ENCODE measurements at regions not wholly inside any gene's neighbourhood (a gene's known extent, or its start where the extent isn't known, plus 50 kb on each side); places are given as distances from the start of the nearest gene placed in this dataset.

DNA sequence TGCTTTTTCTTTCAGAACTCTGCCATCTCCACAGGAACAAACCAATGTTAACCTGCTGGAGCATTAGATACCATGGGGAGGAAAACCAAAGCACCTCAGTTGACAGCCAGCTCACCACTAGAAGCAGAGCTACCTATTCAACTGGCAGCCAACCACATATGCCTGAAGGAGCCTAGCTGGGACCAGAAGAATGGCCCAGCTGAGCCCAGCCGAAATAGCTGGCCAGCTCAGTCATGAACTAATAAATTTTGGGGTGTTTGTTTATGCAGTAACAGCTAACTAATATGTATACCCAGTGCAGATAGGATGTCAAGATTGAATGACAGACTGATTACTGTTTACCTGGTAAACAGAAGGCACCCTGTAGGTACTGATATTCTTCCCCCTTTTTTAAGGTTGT lies 1117.5 kb downstream of the TBL1XR1 start:
- H3K4me1 Mint-ChIP-seq: no peaks in the 10 kb centered on the region
- H3K36me3 Mint-ChIP-seq (ENCODE audit: insufficient read depth in 1 of 3, low read depth in 3 of 3): no peaks in the 10 kb centered on the region
- H4K8ac ChIP-seq (replicated peaks; ENCODE audit: insufficient read length, low read depth, low read length): no peak overlapping the region
- no peak overlapping the region for H2AK5ac ChIP-seq (ENCODE audit: insufficient read length, low read length)
- H2BK5ac ChIP-seq (ENCODE audit: insufficient read length, low read length): no peak overlapping the region
- no peak overlapping the region for H3K4me3 Mint-ChIP-seq
- H3K9ac ChIP-seq (ENCODE audit: extremely low read depth, insufficient read length, low read length): no peak overlapping the region
- TF ChIP-seq, protein P1, sequence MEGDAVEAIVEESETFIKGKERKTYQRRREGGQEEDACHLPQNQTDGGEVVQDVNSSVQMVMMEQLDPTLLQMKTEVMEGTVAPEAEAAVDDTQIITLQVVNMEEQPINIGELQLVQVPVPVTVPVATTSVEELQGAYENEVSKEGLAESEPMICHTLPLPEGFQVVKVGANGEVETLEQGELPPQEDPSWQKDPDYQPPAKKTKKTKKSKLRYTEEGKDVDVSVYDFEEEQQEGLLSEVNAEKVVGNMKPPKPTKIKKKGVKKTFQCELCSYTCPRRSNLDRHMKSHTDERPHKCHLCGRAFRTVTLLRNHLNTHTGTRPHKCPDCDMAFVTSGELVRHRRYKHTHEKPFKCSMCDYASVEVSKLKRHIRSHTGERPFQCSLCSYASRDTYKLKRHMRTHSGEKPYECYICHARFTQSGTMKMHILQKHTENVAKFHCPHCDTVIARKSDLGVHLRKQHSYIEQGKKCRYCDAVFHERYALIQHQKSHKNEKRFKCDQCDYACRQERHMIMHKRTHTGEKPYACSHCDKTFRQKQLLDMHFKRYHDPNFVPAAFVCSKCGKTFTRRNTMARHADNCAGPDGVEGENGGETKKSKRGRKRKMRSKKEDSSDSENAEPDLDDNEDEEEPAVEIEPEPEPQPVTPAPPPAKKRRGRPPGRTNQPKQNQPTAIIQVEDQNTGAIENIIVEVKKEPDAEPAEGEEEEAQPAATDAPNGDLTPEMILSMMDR (conservative IDR thresholded peaks at IDR 0.05): no peak
- H2BK15ac ChIP-seq (ENCODE audit: low read depth, low read length): no peak overlapping the region
- no peak for DNase-seq
- no peak overlapping the region for H3K23ac ChIP-seq (ENCODE audit: insufficient read length, low read depth, low read length)
- no peak overlapping the region for H3K4me2 ChIP-seq (ENCODE audit: insufficient read depth, insufficient read length, low read length)
- no peak overlapping the region for H2AFZ ChIP-seq (ENCODE audit: low read length)
- H4K91ac ChIP-seq (ENCODE audit: insufficient read length, low read depth, low read length): no peak overlapping the region
- no CpG with 5 or more reads among the region's 1 CpG for WGBS (ENCODE audit: extremely low coverage, insufficient read length, low lambda C conversion rate)
- no peak overlapping the region for H2BK20ac ChIP-seq (ENCODE audit: low read depth, low read length, poor library complexity, severe bottlenecking)
- no peaks in the 10 kb centered on the region for H3K9me3 Mint-ChIP-seq
- H2BK12ac ChIP-seq (ENCODE audit: insufficient read length, low read depth, low read length): no peak overlapping the region
- no peak overlapping the region for H3K27ac ChIP-seq (ENCODE audit: insufficient read length, low read depth, low read length)
- no peak overlapping the region for H3T11ph ChIP-seq (ENCODE audit: low read length)
- no peak overlapping the region for H3K18ac ChIP-seq (ENCODE audit: insufficient read length, low read depth, low read length)
- no peaks in the 10 kb centered on the region for H3K79me2 ChIP-seq (ENCODE audit: insufficient read depth, low read length)
- H3K27ac Mint-ChIP-seq: no peak overlapping the region; a peak in 1 of 7 replicates
- H3K56ac ChIP-seq (ENCODE audit: insufficient read length, low read depth, low read length): no peak overlapping the region
- H3K4me1 ChIP-seq (ENCODE audit: insufficient read depth, low read length): no peaks in the 10 kb centered on the region
- H2BK120ac ChIP-seq (ENCODE audit: low read depth, low read length, poor library complexity, severe bottlenecking): no peak overlapping the region
- H4K5ac ChIP-seq (ENCODE audit: insufficient read length, low read depth, low read length): no peak overlapping the region
- no peak overlapping the region for H3K14ac ChIP-seq (ENCODE audit: insufficient read depth, low read length)
- no peaks in the 10 kb centered on the region for H3K23me2 ChIP-seq (ENCODE audit: insufficient read length, low read depth, low read length, poor library complexity, severe bottlenecking)
- no peaks in the 10 kb centered on the region for H3K79me1 ChIP-seq (ENCODE audit: insufficient read depth, low read depth, low read length, poor library complexity, severe bottlenecking)
- H3K4ac ChIP-seq (ENCODE audit: low read depth, low read length): no peak overlapping the region
- H3K27me3 ChIP-seq (ENCODE audit: insufficient read depth, low read length): no peaks in the 10 kb centered on the region
- no peaks in the 10 kb centered on the region for H4K20me1 ChIP-seq (ENCODE audit: control insufficient read depth, insufficient read depth, insufficient read length)
- H3K27me3 Mint-ChIP-seq (ENCODE audit: low read depth): no peaks in the 10 kb centered on the region
- no peaks in the 10 kb centered on the region for H3K9me3 ChIP-seq (ENCODE audit: control insufficient read depth, low read depth, low read length)

Measured in H9 (cell line).